Left renal pelvis (tissue), 4 donors: ENCODE measurements at regions not wholly inside any gene's neighbourhood (a gene's known extent, or its start where the extent isn't known, plus 50 kb on each side); places are given as distances from the start of the nearest gene placed in this dataset.

Experiments
- DNase-seq, 4 donors: peaks; one replicate each; pipeline ENCODE4 v3.0.0-alpha.2; 2013; ENCODE audit warnings: low read depth in 4 of 4, low spot score in 3 of 4

DNA sequence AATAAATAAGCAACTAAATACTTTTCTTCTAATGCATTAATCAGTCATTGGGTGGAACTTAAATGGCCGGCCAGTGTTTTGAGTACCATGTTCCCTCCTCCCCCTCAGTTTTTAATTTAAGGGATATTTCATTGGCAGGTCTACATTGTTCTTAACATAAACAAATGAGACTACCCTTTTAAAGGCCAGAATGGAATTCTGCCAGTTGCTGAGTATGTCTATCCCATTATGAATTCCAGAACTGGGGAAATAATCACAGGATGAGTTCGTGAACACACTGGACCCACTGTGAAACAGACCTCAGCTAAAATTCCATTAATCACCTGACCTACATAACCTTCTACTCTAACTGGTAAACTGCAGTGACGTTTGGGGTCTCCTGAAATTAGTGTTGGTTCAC is 305.5 kb upstream of the PKN2 start:
- DNase-seq, result no peak

DNA sequence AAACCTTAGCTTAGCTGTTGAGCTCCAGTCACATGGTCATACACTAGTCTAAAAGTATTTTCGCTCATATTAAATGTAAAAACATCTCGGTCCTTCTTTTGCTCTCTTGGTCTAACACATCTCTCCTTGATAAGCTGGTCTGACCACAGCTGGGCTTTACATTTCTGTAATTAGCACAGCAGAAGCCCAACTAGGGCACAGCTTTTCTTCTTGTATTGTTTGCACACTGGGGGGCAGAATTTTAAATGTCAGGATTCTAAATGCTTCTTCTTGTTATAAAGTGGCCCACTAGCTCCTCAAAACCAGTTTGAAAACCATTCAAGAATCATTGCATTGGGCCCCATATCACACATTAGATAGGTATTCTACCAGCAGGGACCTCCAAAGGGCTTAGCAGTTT is 289.1 kb upstream of the PKN2 start:
- DNase-seq, result no peak

DNA sequence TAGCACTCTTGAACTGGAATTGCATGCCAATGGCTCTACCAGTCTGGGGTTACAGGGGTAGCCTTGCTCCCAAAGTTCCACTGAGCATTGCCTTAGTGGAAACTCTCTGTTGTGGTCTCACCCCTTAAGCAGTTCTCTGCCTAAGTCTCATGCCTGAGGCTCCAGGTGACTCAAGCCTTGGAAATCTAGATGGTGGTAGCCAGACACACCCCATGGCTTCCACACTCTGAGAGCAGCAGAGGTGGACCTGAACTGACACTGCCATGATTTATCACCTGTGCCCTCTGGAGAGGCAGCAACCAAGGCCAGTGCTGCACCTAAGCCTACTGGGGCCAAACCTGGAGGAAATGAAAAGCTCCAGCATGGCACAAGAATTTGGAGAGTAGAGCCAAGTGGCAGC is 285.7 kb upstream of the PKN2 start:
- DNase-seq, result no peak

DNA sequence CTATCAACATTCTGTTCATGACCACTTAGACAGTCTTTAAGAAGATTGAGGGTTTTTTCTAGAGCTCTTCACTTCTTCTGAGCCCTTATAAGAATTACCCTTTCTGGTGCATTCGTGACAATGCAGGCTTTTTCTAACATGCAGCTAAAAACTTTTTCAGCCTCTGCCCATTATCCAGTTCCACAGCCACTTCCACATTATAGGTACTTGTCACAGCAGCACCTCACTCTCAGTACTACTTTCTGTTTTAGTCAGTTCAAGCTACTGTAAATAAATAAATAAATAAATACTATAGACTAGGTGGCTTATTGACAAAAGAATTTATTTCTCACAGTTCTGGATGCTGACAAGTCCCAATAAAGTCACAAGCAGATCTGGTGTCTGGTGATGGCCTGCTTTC is 284.4 kb upstream of the PKN2 start:
- no peak for DNase-seq

DNA sequence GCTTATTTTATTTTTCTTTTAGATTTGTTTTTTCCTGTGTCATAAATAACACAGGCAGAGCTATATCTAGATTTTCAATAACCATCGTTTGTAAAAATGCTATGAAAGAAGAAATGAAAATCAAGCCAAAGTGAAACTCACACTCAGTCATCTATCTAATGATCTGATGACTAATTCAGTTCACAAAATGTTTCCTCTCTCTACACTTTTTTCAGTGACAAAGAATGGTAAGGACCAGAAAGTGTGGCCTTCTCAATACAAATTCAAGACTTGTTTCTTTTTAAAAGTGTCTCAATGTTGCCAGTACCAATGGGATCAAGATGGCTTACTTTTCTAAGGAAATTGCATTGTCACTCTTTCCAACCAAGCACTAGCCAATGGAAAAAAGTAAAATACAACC is 282.8 kb upstream of the PKN2 start:
- DNase-seq, result no peak

DNA sequence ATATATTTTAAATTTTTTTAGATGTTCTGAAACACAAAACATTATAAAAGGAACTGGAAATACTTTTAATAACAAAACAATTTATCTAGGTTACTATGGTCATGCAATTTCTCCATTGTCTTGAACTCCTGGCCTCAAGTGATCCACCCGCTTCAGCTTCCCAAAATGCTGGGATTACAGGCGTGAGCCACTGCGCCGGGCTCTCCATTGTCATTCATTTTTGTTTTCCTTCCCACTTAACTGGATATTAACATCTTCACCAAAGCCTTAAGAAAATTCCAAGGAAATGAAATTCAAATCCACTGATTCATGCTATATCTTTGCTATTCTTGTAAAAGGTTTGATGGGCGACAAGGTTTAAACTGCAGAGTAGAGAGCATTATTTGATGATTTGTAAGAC is 279.5 kb upstream of the PKN2 start:
- DNase-seq, result no peak

DNA sequence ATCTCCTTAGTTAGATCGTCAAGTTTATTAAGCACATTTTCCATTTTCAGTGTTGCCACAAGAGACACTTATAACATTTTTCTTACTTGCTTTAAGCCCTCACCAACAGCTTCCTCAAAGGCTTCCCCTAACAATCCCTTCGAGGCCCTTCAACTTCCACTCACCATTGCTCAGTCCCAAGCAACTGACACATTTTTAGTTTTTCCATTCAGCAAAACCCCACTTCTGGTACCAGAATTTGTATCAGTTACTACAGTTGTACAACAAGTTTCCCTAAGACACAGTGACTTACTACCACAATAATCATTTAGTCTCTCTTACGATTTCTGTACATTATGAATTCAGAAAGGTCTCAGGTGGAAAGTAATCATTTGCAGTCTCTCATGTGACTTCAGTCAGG is 276.8 kb upstream of the PKN2 start:
- no peak for DNase-seq

DNA sequence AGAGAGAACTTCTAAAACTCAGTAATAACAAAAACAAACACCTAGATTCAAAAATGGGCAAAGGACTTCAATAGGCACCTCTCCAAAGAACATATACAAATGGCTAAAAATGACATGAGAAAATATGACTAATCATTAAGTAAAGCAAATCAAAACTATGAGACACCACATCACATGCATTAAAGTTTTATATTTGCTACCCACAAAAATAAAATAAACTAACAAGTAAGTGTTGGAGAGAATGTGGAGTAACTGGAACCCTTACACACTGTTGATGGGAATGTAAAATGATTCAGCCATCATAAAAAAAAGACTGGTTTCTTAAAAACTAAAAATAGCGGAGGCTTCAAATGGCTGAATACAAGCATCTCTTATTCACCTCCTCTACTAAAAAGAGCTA is 262.1 kb upstream of the PKN2 start:
- no peak for DNase-seq

DNA sequence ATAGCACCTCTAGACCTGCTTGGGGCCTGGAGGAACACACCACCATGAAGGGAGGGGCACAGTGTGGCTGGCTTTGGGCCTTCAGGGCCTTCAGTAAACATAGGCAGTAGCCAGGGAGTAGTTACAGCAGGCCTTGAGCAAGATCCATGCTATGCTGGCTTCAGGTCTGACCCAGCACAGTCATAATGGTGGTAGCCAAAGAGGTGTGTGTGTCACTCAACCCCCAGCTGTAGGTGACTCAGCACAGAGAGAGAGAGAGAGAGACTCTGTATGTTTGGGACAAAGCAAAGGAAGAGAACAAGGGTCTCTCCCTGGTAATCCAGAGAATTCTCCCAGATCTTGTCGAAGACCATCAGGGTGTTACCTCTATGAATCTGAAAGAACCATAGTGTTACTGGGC is 250.5 kb upstream of the PKN2 start:
- DNase-seq, result no peak

DNA sequence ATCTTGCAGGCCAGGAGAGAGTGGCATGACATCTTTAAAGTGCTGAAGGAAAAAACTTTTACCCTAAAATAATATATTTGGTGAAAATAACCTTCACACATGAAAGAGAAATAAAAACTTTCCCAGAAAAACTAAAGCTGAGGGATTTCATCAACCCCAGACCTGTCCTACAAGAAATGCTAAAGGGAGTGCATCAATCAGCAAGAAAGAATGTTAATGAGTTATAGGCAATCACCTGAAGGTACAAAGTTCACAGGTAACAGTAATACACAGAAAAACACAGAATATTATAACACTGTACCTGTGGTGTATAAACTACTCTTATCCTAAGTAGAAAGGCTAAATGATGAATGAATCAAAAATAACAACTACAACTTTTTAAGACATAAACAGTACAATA is 249.2 kb upstream of the PKN2 start:
- no peak for DNase-seq

DNA sequence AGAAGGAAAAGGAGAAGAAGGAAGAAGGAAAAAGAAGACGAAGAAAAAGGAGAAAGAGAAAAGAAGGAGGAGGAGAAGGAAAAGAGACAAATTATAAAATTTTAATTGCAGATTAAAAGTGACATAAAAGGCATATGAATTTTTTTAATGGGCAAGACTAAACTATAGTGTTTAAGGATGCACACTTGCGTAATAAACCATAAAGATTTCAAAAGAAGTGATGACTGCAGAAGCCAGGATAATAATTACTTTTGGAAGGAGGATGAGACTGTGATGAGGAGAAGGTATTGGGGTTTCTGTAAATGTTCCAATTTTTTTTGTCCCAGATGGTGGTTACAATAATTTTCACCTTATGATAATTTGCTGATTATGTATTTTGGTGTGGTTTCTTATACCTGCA is 243.1 kb upstream of the PKN2 start:
- no peak for DNase-seq

DNA sequence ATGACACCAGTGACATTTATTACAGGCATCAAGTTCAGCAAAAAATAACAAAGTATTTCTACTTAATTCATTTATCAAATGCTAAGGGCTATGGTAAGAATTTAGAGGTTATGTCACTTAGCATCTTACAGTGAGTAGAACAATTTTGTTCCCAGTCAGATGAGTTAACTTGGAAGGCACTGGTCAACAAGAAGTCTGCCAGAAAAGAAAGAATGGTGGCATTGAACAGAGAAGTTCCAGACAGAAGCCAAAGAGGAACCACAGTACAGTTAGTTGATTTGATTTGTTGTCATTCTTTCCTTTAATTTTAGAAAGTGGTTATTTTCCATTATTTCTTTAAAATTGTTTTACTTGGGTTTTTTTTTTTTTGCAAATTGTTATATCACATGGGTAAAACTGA is 232.2 kb upstream of the PKN2 start:
- DNase-seq, result no peak

DNA sequence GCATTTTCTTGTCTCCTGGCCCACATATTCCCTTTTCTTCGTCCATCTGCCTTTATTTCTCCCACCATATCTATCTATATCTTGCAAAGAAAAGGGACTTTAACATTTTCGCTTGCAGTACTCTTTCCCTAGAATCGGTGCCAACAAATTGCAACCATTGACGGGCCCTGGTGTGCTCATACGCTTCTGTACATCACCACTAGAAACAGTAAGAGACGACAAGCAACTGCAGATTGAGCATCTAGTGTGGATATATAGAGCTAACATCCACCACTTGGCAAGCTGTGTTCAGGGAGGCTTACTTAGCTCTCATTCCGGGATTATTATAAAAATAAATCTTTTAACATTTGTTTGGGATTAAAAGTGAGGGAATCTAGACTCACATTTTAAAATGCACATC is 230.8 kb upstream of the PKN2 start:
- DNase-seq, result no peak

DNA sequence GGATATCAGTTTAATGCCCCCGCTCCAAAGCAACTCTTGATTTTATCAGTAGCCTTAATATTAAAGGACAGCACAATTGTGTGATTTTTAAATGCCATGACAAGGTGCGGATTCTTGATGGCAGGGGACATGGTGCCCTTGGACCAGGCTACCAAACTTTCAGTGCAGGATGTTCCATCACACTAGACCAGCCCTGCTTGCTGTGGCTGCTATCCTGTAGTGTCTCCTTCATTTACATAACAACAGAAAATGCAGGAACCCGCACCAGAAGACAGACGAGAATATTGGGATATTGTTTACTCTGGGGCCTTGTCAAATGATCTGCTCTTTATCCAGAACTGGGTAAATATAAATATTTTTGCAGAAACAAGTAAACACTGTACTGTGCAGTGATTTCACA is 229.3 kb upstream of the PKN2 start:
- DNase-seq, result no peak

DNA sequence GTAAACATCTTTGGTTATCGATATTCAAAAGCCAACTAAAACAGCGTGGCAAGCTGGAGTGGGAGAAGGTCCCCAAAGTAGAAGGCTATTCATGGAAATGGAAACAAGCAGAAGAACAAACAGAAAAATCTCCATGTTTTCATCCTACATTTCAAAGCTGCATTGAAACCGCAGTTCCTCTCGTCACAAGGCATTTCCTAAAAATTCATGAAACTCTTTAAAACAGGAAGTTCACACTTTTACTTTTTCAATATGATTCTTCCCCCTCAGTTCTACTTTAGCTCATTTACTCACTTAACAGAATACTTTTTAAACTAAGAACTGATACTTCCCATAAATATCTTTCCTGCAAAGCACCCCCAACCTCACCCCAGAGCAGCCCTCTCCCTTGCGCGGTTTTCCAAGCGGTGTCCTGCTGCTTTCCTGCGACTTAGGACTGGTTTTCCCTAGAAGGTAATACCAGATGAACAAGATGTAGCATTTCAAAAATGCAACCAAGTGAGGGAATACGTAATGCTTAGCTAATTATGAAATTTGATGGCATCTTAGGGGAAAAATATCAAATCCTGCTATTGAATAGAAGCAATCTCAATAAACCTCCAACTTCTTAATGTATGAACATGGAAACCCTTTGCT is 228.3 kb upstream of the PKN2 start:
- no peak for DNase-seq

DNA sequence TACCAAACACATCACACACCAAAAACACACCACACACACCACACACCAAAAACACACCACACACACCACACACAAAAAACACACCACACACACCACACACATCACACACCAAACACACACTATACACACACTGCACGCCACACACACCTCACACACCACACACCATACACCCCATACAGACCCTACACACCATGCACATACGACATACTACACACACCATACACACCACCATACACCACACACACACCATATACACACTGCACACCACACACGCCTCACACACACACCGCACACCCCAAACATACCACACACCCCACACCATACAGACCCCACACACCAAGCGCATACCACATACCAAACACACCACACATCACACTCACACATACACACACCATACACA is 226.9 kb upstream of the PKN2 start:
- DNase-seq, result no peak

DNA sequence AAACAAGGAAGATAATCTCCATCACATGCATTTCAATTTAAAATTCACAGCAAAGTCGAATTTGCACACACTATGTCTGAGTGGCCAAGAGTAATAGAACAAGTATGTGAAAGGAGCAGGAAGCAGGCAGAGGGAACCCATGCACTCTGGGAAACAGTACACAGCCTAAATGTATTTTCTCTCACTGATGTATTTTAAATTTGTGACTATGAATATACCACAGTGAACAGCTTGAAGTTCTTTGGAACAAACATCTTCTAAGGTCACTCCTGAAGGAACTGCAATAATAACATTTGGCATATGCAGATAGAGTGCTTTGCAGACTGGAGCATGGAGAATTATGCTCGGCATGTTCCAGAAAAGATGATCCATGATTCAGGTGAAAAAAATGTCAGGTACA is 223.1 kb upstream of the PKN2 start:
- no peak for DNase-seq

DNA sequence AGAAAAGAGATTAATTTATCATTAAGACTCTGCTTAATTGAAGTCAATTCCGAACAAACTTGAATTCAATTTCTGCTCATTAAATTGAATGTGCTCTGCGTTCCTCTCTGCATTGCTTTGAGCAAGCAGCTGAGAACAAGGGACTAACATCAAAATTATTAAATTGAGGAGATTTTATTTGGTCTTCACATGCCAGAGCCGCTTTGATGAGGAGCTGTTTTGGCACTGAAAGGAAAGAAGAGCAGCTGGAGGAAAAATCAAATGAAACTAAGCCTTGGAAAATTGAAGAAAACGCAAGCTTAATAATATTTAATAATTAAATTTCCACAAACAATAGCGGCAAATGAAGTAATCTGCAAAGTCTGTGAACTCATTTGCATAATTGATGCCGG is 222.0 kb upstream of the PKN2 start:
- DNase-seq, result no peak

DNA sequence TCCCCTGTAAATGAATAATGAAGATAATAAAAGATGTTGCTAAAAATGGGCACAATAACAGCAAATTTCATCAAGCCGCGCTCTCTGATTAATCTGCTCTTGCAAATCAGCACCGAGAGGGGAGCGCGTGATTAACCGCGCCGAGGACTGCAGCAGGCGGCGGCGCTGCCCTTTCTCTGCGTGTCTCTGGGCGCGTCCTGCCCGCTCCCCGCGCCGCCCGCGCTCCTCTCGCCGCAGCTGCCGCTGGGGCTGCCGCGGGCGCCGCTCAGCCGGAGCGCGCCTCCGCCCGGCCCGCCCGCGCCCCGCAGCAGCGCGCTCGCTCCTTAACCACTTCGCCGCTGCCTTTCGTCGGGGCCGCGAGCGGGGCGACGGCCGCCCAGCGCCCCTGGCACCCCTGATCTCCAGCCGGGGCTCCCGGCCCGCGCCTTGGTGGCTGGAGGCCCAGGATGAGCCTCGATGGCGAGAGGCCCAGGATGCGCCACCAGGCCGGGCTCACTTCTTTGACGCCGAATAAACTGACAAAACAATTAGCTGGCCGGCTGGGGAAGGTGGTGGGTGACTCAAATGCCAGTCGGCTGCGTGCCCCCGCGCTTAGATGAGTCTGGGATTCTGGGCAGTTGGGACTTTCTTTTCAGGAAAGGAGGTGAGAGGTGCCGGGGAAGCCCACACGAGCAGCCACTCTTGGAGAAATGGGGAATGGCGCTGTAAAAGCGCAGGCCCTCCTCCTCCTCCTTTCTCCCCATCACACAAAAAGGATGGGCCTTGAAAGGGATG is 221.4 kb upstream of the PKN2 start:
- DNase-seq, result peak in 2 of 4 donors; percentile 16

DNA sequence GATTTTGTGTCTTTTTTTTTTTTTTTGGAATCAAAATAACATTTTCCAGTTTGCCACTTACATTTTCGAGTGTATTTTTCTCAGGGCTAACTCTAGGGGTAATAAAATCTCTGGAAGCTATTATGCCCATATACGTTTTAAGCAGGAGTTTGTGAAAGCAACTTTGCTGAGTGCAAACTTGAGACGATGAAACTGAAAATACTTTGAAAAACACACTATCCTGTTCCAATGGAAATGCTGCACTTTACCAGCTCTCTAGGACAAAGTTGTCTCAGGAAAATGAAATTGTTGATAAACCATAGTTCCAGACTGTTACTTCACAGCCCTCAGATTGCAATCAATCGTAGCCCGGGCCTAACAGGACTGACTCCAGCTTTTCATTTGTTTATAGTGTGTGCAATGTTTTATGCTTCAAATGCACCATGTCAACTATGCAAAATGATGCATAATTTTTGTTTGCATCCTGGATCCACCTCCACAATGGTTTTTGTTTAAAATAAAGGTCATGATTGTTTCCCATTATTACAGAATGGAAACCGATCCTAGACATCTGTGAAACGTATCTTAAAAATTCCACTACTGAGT is 220.6 kb upstream of the PKN2 start:
- no peak for DNase-seq

DNA sequence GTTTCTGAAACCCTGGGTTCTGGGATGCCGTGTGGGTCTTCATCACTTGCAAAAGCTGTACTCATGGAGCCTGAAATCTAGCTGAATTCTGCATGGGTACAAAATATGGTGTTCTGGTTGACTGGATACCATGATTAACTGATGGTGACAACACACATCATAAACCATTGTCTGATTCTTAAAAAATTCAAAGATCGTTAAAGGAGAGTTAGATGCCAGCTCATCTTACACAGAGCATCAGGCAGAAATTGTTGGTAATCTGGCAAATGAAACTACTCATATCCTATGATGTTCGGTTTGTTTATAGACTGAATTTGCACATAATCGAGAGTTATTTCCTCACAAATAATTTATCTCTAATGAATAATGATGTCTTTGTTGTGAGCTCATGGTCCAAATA is 218.1 kb upstream of the PKN2 start:
- no peak for DNase-seq

DNA sequence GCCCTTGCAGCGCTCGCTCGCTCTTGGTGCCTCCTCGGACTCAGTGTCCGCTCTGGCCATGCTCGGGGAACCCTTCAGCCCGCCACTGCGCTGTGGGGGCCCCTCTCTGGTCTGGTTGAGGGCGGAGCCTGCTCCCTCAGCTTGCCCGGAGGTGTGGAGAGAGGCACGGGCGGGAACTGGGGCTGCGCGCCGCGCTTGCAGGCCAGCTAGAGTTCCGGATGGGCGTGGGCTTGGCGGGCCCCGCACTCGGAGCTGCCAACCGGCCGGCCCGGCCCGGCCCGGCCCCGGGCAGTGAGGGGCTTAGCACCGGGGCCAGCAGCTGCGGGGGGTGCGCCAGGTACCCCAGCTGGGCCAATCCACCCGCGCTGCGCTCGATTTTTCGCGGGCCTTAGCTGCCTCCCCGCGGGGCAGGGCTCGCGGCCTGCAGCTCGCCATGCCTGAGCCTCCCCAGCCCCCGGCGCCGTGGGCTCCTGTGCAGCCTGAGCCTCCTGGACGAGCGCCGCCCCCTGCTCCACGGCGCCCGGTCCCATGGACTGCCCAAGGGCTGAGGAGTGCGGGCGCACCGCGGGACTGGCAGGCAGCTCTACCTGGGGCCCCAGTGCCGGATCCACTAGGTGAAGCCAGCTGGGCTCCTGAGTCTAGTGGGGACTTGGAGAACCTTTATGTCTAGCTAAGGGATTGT is 217.0 kb upstream of the PKN2 start:
- no peak for DNase-seq
